GM21576 (cell line): ENCODE measurements at regions not wholly inside any gene's neighbourhood (a gene's known extent, or its start where the extent isn't known, plus 50 kb on each side); places are given as distances from the start of the nearest gene placed in this dataset.

Experiments
- ATAC-seq: cut with Tn5 transposase; IDR thresholded peaks from one replicate; pipeline ENCODE4 v1.9.1; 2021; ENCODE audit warnings: mild to moderate bottlenecking, moderate library complexity; ENCODE audit not compliant: unreplicated experiment

GRCh38 chr17:70859829-70860228, 690.5 kb downstream of the KCNJ2 start:
- ATAC-seq = no peak

- ATAC-seq = no peak
Observed at GRCh38 chr17:70862295-70862694, 693.0 kb downstream of the KCNJ2 start.

GRCh38 chr17:70863436-70864248, 694.3 kb downstream of the KCNJ2 start:
- no peak for ATAC-seq

GRCh38 chr17:70865993-70866804, 696.9 kb downstream of the KCNJ2 start:
- no peak for ATAC-seq

DNA sequence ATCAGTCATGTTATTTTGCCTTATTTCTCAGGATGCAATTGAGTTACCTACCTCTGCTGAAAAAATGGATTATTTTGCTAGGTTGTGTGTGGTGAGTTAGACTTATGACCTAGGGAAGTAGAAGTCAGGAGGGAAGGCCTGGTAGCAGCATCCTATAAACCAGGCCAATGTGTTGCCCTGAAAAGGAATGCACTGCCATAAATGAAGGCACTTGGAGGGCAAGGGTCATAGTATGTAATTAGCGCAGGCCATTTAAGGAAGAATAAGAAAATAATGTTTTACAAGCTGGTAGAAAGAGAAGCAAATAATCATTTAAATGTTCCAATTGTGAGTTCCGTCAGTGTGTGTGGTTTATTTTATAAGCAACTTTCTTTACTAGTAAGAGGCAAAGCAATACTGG, 698.8 kb downstream of the KCNJ2 start:
- ATAC-seq = no peak

DNA sequence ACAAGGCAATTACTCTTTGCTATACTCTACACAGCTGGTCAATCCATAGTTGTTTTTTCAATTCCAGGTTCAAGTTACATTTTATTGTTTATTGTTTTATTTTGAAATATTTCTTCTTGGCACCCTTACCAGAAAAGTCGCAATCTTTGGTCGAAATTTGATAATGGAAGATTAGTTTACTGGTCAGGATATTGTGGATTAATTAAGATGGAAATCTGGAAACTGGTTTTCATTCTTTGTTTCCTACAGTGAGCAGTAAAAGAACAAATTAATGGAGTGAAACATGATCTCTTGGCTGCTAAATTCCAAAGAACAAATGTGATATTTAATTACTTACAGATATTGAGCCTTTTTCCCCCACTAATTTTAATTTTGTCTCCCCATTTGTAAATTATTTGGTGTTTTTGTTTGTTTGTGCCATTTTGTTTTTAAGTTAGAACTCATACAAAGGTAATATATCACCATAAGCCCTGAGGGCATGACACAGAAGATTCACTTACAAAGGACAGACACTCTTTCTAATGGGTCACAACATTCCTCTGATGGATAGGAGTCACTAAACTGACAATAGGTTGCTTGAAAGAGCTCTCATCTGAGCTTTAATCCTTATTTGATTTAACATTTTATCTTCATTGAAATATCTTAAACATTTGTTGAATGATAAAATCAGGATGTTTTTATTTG, 700.2 kb downstream of the KCNJ2 start:
- no peak for ATAC-seq

DNA sequence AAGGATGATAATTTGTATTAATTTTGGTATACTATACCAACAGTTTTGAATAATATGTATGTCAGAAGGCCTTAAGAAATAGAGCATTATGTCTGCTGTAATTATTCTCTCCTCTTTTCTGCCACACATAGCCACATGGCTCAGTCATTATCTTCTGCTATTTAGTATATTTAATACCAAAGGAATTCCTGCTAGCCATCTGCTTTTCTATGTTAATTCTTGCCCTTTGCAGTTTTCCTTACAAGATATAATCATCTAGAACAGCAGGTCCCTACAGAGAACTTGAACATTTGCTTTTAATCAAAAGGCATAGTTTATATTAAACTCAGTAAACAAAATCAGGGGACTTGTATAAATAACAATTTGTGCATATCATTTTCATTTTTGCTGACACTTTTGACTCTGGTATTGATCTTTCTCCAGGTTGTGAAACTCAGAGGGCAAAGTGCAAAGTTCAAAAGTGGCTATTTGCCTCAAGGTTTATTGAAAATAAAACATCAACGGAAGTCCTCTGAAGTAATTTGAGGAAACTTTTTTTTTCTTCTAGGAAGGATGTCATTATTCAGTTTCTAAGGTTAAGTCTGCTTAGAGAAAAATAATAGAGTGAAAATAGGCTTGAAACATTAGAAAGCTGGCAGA, 702.0 kb downstream of the KCNJ2 start:
- no peak for ATAC-seq

DNA sequence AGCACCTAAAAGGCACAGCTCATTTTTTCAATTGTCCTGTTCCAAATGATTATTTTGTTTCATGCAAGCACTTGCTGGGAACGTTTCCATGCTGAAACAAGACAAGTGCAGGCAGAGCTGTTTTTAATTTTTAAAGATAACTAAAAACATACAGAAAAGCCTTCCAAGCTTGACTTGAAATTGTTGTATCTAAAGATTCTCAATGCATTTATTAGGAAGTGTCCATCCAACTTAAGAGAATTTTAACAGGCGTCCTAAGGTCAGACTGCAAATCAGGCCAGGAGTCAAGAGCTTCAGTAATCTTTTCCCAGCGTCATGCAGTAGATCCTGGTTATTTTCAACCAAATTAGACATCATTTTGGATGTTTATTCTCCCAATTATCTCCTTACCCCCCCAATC, 702.8 kb downstream of the KCNJ2 start:
- no peak for ATAC-seq

DNA sequence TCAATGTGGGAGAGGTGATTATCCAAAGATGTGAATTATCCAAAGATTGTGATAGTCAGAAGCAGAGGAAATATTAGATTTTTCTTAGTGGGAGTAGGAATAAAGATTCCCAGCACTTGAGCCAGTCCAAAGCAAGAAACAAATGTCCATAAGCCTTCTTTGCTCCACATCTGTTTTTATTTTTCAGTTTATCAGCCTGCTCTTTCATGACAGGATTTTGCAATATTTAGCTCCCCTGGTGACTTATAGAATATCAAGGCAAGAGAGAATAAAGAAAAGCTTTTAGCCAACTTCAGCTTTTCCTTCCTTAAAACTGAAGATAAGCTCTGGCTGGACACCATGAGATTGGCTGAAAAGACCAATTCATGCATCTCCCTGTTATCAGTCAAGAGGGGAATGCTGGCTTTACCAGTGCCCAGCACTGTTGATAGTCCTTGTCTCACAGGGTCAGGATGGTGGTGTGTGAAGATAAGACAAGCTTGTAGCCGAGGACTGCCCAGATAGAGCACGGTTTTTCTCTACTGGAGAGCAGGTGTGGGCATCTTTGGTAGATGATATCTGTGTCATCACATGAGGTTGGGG, 706.5 kb downstream of the KCNJ2 start:
- no peak for ATAC-seq

DNA sequence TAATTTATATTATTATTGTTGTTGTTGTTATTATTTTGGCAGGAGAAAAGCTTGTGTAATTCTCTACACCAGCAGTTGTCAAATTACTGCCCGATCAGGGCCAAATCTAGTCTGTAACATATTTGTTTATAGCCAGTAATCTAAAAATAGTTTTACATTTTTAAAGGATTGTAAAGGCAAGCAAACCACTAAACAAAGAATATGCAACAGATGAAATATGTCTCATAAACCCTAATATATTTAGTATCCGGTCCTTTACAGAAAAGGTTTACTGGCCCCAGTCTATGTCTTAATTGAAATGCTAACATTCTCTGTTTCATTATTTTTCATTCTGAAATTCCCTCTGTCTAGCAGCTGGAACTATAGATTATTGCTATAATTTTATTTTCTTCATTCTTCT, 709.5 kb downstream of the KCNJ2 start:
- no peak for ATAC-seq

- ATAC-seq = no peak
Observed at GRCh38 chr17:70879401-70879800, 710.1 kb downstream of the KCNJ2 start.

DNA sequence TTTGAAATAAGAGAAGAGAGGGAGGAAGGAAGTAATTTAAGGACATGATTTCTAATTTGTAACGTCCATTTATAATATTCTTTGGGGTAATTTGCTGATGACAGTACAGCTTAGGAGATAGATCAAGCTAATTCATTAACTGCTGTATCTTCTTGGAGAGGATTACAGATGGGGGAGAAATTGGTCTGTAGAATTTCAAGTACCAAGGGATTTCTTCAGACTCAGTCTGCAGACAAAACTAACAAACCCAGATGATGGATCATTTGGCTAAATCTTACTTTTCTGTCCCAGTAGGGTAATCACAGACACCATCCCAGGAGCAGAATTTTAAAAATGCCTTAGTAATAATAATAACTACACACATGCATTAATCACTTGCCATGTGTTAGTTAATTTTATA, 711.8 kb downstream of the KCNJ2 start:
- no peak for ATAC-seq

- no peak for ATAC-seq
Observed at GRCh38 chr17:70882504-70882903, 713.2 kb downstream of the KCNJ2 start.

DNA sequence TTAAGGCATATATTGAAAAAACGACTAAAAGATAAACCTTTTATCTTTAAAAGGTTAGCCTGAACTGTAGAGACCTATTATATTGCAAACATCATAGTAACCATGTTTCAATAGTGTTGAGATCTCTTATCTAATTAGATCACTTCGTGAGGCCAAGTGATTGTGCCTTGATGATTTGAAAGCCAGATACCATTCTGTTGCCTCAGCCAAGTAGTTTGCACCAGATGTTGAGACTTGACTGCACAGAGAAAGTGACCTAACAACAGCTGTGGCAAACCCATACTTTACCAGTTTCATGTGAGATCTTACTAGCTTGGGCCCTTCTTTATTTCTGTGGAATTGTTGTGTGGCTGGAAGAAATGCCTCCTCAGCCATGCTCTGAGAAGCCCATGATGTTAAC, 717.3 kb downstream of the KCNJ2 start:
- no peak for ATAC-seq

DNA sequence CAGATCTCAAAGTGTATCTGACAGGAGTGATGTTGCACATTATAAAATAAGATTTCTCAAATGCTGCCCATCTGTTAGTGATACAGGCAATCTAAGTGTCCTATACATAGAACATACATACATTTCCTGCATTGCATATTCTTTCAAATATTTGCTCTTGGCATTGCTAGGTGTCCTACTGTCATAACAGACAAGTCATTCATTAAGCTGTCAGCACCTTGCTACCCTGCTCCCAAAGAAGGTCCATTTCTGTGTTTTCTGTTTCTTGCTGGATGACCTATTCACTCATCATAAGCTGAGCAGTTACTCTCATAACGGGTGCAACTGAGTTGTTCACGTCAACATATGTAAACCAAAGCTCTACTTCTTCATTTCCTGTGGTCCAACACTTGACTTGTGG, 719.0 kb downstream of the KCNJ2 start:
- ATAC-seq = no peak

DNA sequence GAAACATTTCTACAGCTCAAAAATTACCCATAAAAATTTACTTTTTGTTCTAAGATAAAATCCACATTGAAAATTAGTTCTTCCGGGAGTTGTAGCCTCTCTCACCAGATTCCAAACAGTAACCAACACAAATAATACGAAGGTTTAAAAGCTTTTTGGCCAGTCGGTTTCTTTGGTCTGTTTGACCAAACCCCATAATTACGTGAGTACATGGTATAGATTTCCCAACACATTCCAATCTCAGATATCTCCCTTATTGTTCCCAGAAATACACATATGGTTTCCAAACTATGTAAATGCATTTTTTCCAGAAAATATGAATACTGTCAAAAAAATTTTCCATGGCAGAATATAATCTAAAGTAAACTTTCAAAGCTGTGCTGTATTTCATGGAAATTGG, 722.0 kb downstream of the KCNJ2 start:
- no peak for ATAC-seq

DNA sequence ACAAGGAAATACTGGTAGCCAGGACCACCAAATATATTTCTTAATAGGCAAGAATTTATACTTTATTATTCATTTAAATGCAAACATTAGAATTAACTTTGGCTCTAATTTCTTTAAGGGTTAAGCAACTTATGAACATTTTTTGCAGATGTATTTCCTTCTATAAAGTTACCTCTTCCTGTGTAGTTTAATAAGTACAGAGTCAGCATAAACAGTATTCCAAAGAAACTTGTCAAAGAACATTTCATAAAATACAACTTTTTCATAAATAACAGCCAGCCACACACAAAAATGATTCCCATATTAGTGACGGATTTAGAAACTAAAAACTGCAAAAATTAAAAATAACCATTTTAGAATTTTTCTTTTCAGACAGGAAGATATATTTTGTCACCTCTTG, 723.2 kb downstream of the KCNJ2 start:
- no peak for ATAC-seq

GRCh38 chr17:70896843-70897242, 727.5 kb downstream of the KCNJ2 start:
- no peak for ATAC-seq

DNA sequence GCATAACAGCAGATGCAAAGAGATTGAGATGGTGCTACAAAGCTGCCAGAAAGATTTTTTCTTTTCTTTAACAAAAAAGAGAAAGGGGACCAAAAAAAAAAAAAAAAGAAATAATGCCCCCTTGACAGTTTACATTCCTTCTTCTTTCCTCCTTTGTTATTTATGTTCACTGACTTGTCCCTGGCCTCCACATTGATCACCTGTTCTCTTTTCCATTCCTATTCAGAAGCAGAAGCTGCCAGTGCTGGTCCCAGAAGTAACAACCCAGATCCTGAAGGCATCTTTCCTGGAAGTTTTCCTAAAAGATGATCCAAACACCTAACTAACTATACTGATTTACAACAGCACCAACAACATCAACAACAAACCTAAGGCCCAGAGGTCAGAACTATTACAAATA, 728.1 kb downstream of the KCNJ2 start:
- ATAC-seq = no peak

GRCh38 chr17:70901870-70902269, 732.5 kb downstream of the KCNJ2 start:
- ATAC-seq = no peak

DNA sequence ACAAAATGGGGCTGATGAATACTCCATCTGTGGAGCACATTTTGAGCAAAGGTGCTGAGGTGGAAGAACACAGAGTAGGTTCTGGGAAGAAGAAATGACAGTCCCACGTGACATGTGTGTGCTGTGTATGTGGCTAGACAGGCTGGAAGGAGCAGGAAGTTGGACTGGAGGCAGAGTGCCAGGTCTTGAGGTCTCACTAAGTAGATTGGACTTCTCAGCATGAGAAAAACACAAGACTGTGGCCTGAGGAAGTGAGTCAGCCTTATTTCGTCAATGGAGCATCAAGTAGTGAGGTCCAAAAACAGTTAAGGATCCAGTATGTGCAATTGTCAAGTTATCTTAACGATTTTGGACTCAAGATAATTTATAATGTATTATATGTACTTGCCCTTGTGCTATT, 736.5 kb downstream of the KCNJ2 start:
- no peak for ATAC-seq
